AG10803 (cell line): ENCODE measurements at regions not wholly inside any gene's neighbourhood (a gene's known extent, or its start where the extent isn't known, plus 50 kb on each side); places are given as distances from the start of the nearest gene placed in this dataset.

ENCODE experiments used
- DNase-seq: peaks from one replicate; pipeline ENCODE4 v3.0.0; 2010; ENCODE audit warnings: low read depth
- H3K4me3 ChIP-seq: 2 replicates; pipeline ENCODE4 v1.5.1; 2011; ENCODE audit warnings: mild to moderate bottlenecking, low read length, control low read depth
- CTCF ChIP-seq: conservative IDR thresholded peaks from 2 replicates; pipeline ENCODE4 v1.5.1; 2011; ENCODE audit warnings: mild to moderate bottlenecking, low read length, control low read depth, inconsistent platforms

GRCh38 chr3:22969276-22969675, 233.9 kb upstream of the UBE2E2 start:
- H3K4me3 ChIP-seq, result no peak overlapping the region
- DNase-seq, result no peak
- TF ChIP-seq CTCF, result no peak

- no peak overlapping the region for H3K4me3 ChIP-seq
- DNase-seq, result no peak
- TF ChIP-seq CTCF, result no peak
Observed at GRCh38 chr3:22971497-22971896, 231.6 kb upstream of the UBE2E2 start.

- no peak for TF ChIP-seq CTCF
- no peak for DNase-seq
- H3K4me3 ChIP-seq, result no peak overlapping the region
Observed at GRCh38 chr3:22977042-22977441, 226.1 kb upstream of the UBE2E2 start.

DNA sequence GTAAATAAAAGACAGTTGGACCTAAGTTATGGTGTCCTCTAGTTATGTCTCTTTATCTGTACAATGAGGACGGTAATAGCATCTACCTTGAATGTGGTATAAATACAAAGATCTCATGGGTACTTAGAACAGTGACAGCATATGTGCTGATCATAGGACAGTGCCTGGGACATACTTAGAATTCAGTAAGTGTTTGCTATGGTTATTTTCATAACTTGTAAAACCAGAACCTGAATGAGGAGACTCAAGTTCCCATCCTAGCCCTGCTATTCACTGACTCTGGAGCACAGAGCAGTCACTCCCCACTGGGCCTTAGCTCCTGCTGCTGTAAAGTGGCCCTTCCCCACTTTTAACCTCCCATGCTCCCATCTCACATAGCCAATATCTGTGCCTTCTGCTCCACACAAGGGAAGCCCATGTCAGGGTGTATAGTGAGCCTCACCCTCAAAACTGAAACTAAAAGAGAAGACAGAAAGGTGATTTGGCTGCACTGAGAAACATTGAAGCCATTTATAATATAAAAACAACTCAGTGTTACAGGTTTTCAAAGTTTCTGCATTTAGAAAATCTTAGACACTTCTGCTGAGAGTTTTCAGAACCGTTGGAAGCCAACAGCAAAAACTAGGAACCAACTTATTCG, 225.4 kb upstream of the UBE2E2 start:
- H3K4me3 ChIP-seq, result no peak overlapping the region
- no peak for DNase-seq
- TF ChIP-seq CTCF, result no peak

DNA sequence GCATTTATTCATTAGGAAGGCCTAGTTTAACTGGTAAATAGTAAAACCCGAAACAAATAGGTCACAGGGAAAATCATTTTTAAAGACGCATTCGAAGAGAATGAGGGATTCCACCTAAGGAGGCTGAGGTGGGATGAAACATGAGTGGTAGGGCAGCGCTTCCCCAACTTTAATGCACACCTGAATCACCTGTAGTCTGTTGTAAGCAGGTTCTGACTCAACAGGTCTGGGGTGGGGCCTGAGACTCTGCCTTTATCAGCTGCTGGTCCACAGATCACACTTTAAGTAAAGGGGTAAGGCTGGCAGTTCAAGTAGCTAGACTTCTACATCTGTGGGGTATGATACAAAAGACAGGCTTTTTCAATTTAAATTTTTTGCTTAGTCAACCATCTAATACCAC, 223.5 kb upstream of the UBE2E2 start:
- DNase-seq, result no peak
- no peak overlapping the region for H3K4me3 ChIP-seq
- TF ChIP-seq CTCF, result no peak

DNA sequence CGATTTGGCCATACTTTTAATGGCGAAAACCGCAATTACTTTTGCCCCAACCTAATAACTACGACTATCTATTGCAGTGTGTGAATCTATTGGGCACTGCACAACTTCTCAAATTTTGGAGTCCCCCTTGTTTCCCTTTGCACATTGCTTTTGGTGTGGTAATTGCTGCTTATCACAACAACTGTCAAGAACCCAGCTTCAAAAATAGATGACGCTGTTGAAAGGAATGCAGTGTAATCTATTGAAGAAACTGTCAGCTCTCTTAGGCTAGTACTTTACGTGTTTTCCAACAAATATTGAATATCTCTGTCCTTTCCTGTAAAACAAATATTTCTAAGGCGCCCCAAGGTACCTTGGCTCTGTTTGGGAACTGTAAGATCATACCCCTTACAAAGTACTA, 222.8 kb upstream of the UBE2E2 start:
- TF ChIP-seq CTCF, result no peak
- DNase-seq, result no peak
- no peak overlapping the region for H3K4me3 ChIP-seq

DNA sequence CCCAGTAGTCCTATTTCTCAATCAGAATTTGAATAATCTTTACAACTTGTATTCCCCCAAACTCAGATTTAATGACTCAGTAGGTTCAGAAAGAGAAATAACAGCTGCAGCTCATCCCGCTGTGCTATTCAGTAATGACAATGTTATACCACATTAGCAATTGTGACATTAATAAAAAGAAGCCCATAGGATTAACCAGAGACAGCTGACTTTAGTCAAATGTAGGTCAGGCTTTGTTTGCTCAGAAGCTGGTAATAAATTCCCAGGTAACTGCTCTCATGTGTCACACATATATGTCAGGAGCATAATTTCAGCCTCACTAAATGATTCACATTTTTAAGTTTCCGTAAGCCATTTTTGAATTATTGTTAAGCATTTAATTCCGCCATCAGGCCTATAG, 222.0 kb upstream of the UBE2E2 start:
- TF ChIP-seq CTCF, result no peak
- DNase-seq, result no peak

More for the DNA sequence above, 222.0 kb upstream of the UBE2E2 start:
- H3K4me3 ChIP-seq, result no peak overlapping the region
